ENCODE measurements at regions not wholly inside any gene's neighbourhood (a gene's known extent, or its start where the extent isn't known, plus 50 kb on each side); places are given as distances from the start of the nearest gene placed in this dataset.

GRCh38 chr2:41966431-41966893, 81.4 kb upstream of the PKDCC start:
- H3K27me3 Mint-ChIP-seq (ENCODE audit: low read depth in 3 of 3), result peaks cover 1 to 14% (median 5%) of the 10 kb centered on the region in 3 donors
- H3K27ac Mint-ChIP-seq, result no peak overlapping the region
- H3K9me3 Mint-ChIP-seq, result no peaks in the 10 kb centered on the region
- H3K4me1 Mint-ChIP-seq, result peaks cover 3 to 6% of the 10 kb centered on the region in 2 donors
- H3K4me3 Mint-ChIP-seq, result no peak overlapping the region
- no peak for DNase-seq
- no peaks in the 10 kb centered on the region for H3K36me3 Mint-ChIP-seq

GRCh38 chr2:41966920-41967319, 80.9 kb upstream of the PKDCC start:
- H3K27ac Mint-ChIP-seq, result no peak overlapping the region
- H3K4me1 Mint-ChIP-seq, result peaks cover 3 to 6% of the 10 kb centered on the region in 2 donors
- DNase-seq, result no peak
- H3K27me3 Mint-ChIP-seq (ENCODE audit: low read depth in 3 of 3), result peaks cover 1 to 17% (median 5%) of the 10 kb centered on the region in 3 donors
- no peak overlapping the region for H3K4me3 Mint-ChIP-seq
- H3K9me3 Mint-ChIP-seq, result no peaks in the 10 kb centered on the region
- H3K36me3 Mint-ChIP-seq, result no peaks in the 10 kb centered on the region

- DNase-seq, result no peak
- H3K9me3 Mint-ChIP-seq, result no peaks in the 10 kb centered on the region
These were observed 80.2 kb upstream of the PKDCC start for GRCh38 chr2:41967476-41968181.

DNA sequence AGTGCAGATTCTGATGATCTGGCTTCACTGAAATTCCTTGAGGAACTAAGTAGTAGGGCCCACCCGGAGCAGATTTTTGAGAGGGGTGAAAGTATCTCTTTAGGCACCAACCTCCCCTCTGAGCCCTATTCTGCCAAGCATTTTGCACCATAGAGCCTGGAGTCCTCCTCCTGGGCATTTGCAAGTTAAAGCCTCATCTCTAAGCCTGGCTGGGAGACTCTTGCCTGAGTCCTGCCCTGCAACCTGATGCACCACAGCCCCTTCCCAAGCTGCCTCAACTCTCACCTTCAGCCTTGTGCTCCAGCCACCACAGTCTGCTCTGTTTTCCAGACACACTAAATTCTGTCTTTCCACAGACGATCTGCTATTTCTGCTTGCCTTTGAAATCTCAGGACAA, 79.6 kb upstream of the PKDCC start:
- DNase-seq, result no peak
- Mint-ChIP-seq H3K9me3 (no peaks in the 10 kb centered on the region), H3K27me3 (ENCODE audit: low read depth in 3 of 3) (peaks cover 0 to 17% (median 7%) of the 10 kb centered on the region in 3 donors), H3K4me3 (no peak overlapping the region), H3K4me1 (peaks cover 3 to 6% of the 10 kb centered on the region in 2 donors), H3K36me3 (no peaks in the 10 kb centered on the region), H3K27ac (peak overlapping the region in 1 of 6 donors; percentile 71)

More at GRCh38 chr2:41967476-41968181, 80.2 kb upstream of the PKDCC start:
- H3K4me3 Mint-ChIP-seq, result no peak overlapping the region
- H3K27me3 Mint-ChIP-seq (ENCODE audit: low read depth in 3 of 3), result peaks cover 0 to 17% (median 5%) of the 10 kb centered on the region in 3 donors
- no peaks in the 10 kb centered on the region for H3K36me3 Mint-ChIP-seq
- peaks cover 3 to 6% of the 10 kb centered on the region in 2 donors for H3K4me1 Mint-ChIP-seq
- no peak overlapping the region for H3K27ac Mint-ChIP-seq

DNA sequence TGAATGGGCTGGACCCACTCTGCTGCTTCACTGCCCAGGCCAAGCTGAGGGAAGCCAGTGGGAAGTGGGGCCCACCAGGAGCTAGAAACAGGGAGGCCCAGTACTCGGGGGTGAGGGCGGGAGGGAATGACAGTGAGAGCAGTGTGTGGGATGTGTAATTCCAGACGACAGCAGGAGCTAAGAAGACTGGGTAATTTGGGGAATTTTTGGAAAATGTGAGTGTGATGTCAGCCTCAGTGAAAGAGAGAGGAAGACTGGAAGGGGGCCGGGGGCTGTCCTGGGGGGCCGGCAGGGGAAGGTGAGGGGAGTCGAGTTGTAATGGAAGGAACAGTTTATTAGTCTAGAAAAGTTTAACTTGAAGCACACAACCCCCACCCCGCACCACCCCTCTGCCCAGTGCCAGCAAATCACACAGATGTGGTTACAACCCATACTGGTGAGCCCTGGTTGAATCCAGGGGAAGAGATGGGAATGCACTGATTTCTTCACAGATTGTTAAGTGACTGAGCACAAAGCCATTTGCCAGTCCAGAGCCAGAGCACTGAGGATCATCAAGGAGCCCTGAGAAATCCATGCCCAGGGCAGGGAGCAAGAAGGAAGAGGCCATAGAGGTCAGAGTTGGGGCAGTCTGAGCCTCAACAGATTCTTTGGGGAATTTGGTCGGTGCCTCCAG, 76.7 kb upstream of the PKDCC start:
- no peaks in the 10 kb centered on the region for H3K36me3 Mint-ChIP-seq
- H3K27ac Mint-ChIP-seq, result no peak overlapping the region
- peaks cover 0 to 2% (median 0%) of the 10 kb centered on the region in 6 donors for H3K9me3 Mint-ChIP-seq
- H3K4me1 Mint-ChIP-seq, result peaks cover 0 to under 1% of the 10 kb centered on the region in 2 donors
- peaks cover 0 to 8% (median 7%) of the 10 kb centered on the region in 3 donors for H3K27me3 Mint-ChIP-seq (ENCODE audit: low read depth in 3 of 3)
- no peak overlapping the region for H3K4me3 Mint-ChIP-seq
- no peak for DNase-seq

- Mint-ChIP-seq H3K36me3 (no peaks in the 10 kb centered on the region), H3K4me1 (no peaks in the 10 kb centered on the region), H3K9me3 (peaks cover 0 to 2% (median 0%) of the 10 kb centered on the region in 6 donors), H3K27me3 (ENCODE audit: low read depth in 3 of 3) (peaks cover 0 to 7% (median 6%) of the 10 kb centered on the region in 3 donors), H3K4me3 (no peak overlapping the region), H3K27ac (no peak overlapping the region)
- DNase-seq, result no peak
These were observed 75.6 kb upstream of the PKDCC start for GRCh38 chr2:41972179-41972578.

GRCh38 chr2:41972819-41973218, 75.0 kb upstream of the PKDCC start:
- no peak for DNase-seq
- no peak overlapping the region for H3K27ac Mint-ChIP-seq
- H3K4me3 Mint-ChIP-seq, result no peak overlapping the region

GRCh38 chr2:41973871-41974270, 74.0 kb upstream of the PKDCC start:
- H3K27me3 Mint-ChIP-seq (ENCODE audit: low read depth in 3 of 3), result peaks cover 0 to 8% (median 6%) of the 10 kb centered on the region in 3 donors
- no peaks in the 10 kb centered on the region for H3K4me1 Mint-ChIP-seq
- H3K4me3 Mint-ChIP-seq, result no peak overlapping the region
- DNase-seq, result no peak
- H3K36me3 Mint-ChIP-seq, result no peaks in the 10 kb centered on the region
- peaks cover 0 to 2% (median 0%) of the 10 kb centered on the region in 6 donors for H3K9me3 Mint-ChIP-seq
- H3K27ac Mint-ChIP-seq, result no peak overlapping the region

More at GRCh38 chr2:41972819-41973218, 75.0 kb upstream of the PKDCC start:
- peaks cover 0 to 2% (median 0%) of the 10 kb centered on the region in 6 donors for H3K9me3 Mint-ChIP-seq
- no peaks in the 10 kb centered on the region for H3K36me3 Mint-ChIP-seq
- H3K27me3 Mint-ChIP-seq (ENCODE audit: low read depth in 3 of 3), result peaks cover 0 to 7% (median 6%) of the 10 kb centered on the region in 3 donors
- no peaks in the 10 kb centered on the region for H3K4me1 Mint-ChIP-seq

GRCh38 chr2:41981417-41981816, 66.4 kb upstream of the PKDCC start:
- Mint-ChIP-seq H3K9me3 (no peaks in the 10 kb centered on the region), H3K27ac (no peak overlapping the region), H3K36me3 (no peaks in the 10 kb centered on the region), H3K4me3 (no peak overlapping the region), H3K4me1 (no peaks in the 10 kb centered on the region), H3K27me3 (ENCODE audit: low read depth in 3 of 3) (peaks cover 3 to 4% (median 4%) of the 10 kb centered on the region in 3 donors)
- DNase-seq, result no peak

DNA sequence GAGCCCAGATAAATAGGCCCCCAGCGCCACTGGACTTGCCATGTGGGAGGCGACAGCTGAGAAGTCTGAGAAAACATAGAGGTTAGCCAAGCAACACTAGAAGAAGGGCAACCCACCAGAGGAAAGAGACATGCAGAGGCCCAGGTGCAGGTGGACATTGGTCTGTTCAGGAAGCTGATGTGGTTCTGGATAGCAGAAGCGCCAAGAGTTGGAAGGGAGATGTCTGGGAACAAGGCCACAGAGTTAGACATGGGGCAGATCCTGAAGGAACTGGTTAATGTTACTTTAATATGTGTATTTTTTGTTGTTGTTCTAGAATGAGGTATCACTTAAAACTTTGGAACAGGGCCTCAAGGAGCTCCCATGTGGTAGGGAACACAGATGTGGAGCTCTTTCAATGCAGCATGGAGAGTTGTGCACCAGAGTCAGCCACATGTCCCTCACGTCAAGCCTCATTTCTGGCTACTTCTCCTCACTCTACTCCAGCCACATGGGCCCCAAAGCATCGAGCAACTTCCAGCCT, 62.2 kb upstream of the PKDCC start:
- H3K4me1 Mint-ChIP-seq, result no peaks in the 10 kb centered on the region
- H3K36me3 Mint-ChIP-seq, result no peaks in the 10 kb centered on the region
- no peak overlapping the region for H3K27ac Mint-ChIP-seq
- H3K9me3 Mint-ChIP-seq, result no peaks in the 10 kb centered on the region
- H3K4me3 Mint-ChIP-seq, result no peak overlapping the region
- peaks cover under 1 to 9% (median 3%) of the 10 kb centered on the region in 3 donors for H3K27me3 Mint-ChIP-seq (ENCODE audit: low read depth in 3 of 3)
- DNase-seq, result no peak

DNA sequence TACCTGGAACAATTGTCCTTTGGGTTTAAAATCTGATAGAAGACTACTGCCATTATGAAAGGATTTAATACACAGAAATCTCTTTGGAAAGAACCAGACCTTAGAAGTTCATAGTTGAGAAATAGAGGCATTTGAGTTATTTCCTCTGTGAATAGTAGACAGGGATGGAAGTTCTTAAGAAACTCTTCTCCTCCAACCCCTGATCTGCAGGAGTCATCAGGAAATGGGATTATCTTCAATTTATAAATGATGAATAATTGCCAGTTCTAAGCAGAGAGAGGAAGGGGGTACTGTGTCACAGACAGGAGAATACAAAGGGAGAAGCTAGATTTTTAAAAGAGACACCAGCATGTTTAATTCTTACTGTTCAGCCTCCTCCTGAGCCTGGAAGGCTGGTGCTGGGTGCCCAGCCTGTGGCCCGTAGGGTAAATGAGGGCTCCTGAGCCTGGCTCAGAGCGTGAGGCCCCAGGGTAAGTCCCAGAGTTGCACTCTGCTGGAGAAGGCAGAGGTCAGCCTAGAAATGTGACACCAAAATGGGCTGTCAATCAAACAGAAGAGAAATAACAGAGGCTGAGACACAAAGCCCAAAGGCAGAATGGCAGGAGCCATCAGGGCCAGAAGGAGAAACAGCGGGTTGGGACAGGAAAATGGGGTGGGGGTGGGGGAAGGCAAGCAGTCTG, 58.2 kb upstream of the PKDCC start:
- Mint-ChIP-seq H3K27ac (no peak overlapping the region), H3K27me3 (ENCODE audit: low read depth in 3 of 3) (peaks cover 2 to 11% (median 3%) of the 10 kb centered on the region in 3 donors), H3K36me3 (no peaks in the 10 kb centered on the region), H3K9me3 (no peaks in the 10 kb centered on the region), H3K4me3 (no peak overlapping the region), H3K4me1 (no peaks in the 10 kb centered on the region)
- no peak for DNase-seq

GRCh38 chr2:41990245-41990644, 57.6 kb upstream of the PKDCC start:
- H3K4me1 Mint-ChIP-seq, result no peaks in the 10 kb centered on the region
- no peak for DNase-seq
- H3K4me3 Mint-ChIP-seq, result no peak overlapping the region
- no peaks in the 10 kb centered on the region for H3K36me3 Mint-ChIP-seq
- H3K27ac Mint-ChIP-seq, result no peak overlapping the region
- no peaks in the 10 kb centered on the region for H3K9me3 Mint-ChIP-seq
- H3K27me3 Mint-ChIP-seq (ENCODE audit: low read depth in 3 of 3), result peaks cover 2 to 10% (median 3%) of the 10 kb centered on the region in 3 donors

DNA sequence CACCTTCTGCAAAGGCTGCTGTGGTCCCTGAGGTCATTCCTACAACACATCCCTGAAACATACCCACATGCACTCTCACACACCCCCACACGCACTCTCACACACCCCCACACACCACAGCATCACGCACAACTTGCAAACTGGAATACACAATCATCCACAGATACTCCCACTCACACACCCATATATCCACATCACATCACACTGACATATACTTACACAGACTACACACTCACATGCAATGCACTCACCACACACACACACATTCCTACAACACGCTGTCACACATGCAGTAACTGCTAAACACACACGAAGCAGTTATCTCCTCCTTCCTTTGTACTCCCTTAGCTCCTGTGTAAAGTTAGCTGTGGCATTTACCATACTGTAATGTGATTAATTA, 57.1 kb upstream of the PKDCC start:
- Mint-ChIP-seq H3K27me3 (ENCODE audit: low read depth in 3 of 3) (peaks cover 1 to 9% (median 2%) of the 10 kb centered on the region in 3 donors), H3K9me3 (no peaks in the 10 kb centered on the region), H3K4me1 (no peaks in the 10 kb centered on the region), H3K27ac (no peak overlapping the region), H3K36me3 (no peaks in the 10 kb centered on the region), H3K4me3 (no peak overlapping the region)
- DNase-seq, result no peak

All from immature natural killer cell (primary cell).